NCI-H2029 (cell line): ENCODE measurements at regions not wholly inside any gene's neighbourhood (a gene's known extent, or its start where the extent isn't known, plus 50 kb on each side); places are given as distances from the start of the nearest gene placed in this dataset.

Experiments used
- DNase-seq: peaks from one replicate; lab custom pipeline; 2025; lab: John Stamatoyannopoulos, UW

- DNase-seq = no peak
Measured at GRCh38 chr14:87161502-87161901, 831.5 kb downstream of the GALC start.

DNA sequence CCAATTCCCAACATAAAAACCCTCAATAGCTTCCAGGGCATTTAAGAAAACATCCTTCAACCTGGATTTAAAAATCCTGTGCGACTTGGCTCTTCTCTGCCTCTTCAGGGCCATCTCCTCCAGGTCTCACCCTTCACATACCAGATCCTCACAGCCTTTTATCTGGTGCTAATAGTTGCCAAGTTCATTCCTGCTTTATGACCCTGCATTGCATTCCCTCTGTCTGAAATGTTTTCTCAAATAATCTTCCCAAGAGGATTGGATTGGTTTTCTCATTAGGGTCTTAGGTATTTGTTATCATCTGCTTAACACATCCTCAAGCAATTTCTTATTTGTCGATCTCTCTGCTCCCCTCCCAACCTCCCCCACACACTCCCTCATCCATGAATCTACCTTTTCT lies 832.0 kb downstream of the GALC start:
- no peak for DNase-seq

DNA sequence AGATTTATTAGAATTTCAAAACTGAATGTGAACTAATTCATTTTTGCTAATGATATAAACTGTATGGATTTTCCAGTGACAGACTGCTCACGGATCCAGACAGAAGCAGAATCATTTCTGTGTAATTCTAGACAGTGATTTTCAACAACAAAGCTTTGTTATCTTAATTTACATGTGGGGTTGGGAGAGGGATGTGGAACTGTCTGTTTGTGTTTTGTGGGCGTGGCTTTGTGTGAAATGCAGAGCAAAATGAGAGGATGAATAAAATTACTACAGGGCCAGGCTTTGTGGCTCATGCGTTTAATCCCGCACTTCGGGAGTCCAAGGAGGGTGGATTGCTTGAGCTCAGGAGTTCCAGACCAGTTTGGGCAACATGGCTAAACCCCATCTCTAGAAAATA lies 834.7 kb downstream of the GALC start:
- no peak for DNase-seq

- DNase-seq = no peak
Measured at GRCh38 chr14:87156878-87157277, 836.1 kb downstream of the GALC start.

- no peak for DNase-seq
Measured at GRCh38 chr14:87155856-87156488, 837.0 kb downstream of the GALC start.

- DNase-seq = no peak
Measured at GRCh38 chr14:87153901-87154300, 839.1 kb downstream of the GALC start.

GRCh38 chr14:87153391-87153790 lies 839.6 kb downstream of the GALC start:
- DNase-seq = no peak

- DNase-seq = no peak
Measured at GRCh38 chr14:87152693-87153092, 840.3 kb downstream of the GALC start.

- DNase-seq = no peak
Measured at GRCh38 chr14:87149583-87150354, 843.2 kb downstream of the GALC start.

DNA sequence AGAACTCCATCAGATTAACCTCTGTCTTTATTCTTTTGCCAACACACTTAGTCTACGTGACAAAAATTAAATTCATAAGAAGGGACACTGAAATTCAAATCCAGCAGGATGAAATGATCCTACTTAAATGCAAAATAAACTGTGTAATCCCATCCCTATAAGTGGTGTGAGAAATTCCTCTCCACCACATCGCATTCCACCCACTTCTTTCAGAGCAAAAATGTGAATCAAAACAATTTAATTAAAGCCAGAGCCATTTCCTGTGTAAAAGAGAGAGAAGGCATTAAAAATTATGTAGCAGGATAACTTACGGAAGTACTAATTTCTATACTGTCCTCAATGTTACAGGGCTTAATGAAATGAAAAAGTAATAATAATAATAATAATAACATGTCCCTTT lies 844.3 kb downstream of the GALC start:
- DNase-seq = no peak

- DNase-seq = no peak
Measured at GRCh38 chr14:87142551-87143211, 850.3 kb downstream of the GALC start.

- no peak for DNase-seq
Measured at GRCh38 chr14:87141801-87142200, 851.2 kb downstream of the GALC start.

DNA sequence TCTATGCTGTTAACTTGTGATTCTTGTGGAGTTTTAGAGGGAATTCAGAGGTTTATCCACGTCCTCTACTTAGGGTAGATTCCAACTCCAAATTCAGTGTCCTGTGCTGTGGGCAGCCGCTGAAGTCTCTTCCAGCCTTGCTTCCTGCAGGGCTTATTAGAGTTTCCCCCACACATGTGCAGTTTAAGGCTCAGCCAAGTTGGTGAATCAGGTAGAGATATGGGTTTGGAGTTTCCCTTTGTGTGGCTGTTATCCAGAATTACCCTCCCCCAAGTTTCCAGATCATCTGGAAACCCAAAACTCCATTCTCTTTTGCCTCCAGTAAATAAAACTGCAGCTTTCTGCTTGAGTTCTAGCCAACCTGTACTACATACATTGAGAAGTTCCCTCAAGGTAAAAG lies 853.7 kb downstream of the GALC start:
- DNase-seq = no peak

DNA sequence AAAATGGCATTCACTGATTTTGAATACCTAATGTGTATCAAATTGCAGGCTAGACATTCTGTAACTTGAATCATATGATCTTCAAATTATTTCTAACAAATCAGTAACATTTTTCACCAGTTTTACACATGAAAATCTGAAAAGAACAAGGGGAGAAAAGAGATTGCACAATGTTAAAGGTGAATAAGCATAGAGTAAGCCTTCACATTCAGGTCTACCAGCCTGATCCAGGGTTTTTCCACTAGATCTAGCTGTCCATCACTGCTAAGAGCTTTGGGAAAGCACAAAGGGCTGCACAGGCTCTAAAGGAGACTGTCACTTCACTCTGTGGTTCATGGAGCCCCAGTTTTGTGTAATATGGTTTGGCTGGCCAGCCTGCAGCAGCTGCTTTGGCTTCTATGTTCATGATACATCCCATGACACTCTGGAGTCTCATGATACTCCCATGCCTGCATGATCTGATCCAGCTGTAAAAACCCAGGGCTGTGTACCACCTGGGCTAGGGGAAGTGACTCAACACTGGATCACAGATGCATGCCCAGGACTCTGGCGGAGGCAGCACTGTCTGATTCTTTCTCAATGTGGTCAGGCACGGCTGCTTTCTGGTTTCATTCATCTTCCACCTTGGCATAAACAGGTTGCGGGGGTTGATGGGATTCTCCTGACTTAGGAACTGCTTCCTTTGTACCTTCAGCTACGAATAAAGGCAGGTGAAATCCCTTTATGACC lies 859.7 kb downstream of the GALC start:
- no peak for DNase-seq

DNA sequence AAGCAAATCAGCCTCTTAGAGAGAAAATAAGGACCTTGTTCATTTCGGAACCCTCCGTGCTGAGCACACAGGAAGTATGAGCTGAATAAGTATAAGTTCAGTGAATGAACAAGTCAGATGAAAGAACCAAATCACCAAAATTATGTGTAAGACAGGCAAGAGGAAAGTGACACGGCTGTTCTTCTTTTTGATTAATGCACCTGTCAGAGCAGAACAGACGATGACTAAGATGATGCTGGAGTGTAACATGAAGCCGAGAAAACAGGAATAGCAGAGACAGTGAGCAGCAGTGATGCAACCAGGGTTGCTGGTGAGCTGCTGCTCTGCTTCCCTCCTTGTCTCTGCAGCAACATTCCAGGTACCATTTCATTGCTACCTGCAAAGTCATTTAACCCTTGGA lies 861.1 kb downstream of the GALC start:
- DNase-seq = no peak

DNA sequence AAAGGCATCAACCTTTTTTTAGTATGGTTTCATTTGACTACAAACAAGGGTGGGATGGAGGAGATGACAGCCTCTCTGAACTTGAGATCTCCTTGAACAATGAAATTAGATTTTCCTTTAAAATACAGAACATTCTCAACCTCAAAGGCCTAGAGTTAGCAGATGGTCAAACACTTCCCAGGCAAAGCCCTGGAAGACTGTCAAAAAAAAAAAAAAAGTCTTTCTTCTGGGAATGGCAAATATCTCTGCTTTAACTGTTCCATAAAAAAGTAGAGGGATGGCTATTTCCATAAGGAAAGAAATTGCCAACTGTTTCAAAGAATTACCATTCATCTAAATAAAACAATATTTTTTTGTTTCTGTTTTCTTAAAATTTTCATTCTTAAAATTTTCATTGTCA lies 870.8 kb downstream of the GALC start:
- DNase-seq = no peak

DNA sequence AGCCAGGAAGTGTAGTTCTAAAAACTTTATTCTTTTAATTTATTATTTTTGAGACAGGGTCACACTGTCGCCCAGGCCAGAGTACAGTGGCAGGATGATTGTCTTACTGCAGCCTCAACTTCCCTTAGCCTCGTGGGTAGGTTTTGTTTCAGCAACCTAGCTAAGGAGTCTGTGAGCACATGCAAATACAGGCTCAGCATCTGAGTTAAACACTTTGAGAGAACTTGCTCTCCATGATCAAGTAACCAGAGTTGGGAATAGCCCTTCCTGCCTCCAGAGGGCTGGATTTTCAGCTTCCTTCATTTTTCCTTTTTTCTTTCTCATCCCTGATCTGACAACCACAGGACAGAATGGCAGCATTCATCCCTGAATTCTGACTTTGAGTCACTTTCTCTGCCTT lies 871.3 kb downstream of the GALC start:
- no peak for DNase-seq

GRCh38 chr14:87115234-87115633 lies 877.7 kb downstream of the GALC start:
- no peak for DNase-seq

- DNase-seq = no peak
Measured at GRCh38 chr14:87113286-87113685, 879.7 kb downstream of the GALC start.

- no peak for DNase-seq
Measured at GRCh38 chr14:87111741-87112140, 881.2 kb downstream of the GALC start.

DNA sequence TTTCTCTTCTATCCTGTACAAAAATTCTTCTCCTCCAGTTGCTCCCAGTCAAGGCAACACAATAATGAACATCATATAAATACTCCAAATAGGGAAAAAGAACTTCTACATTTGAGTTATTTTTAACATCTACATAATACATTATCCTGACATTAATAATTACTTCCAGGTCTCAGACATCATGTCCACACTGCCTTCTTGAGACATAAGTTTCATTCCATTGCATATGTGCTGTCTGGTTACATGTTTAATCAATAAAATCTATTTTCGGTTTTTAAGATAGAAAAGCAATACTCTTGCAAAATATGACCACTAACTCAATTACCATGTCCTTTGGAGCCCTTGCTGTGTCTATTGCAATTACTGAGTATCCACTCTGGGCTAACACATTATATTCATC lies 881.9 kb downstream of the GALC start:
- DNase-seq = no peak

GRCh38 chr14:87109271-87109670 lies 883.7 kb downstream of the GALC start:
- no peak for DNase-seq

DNA sequence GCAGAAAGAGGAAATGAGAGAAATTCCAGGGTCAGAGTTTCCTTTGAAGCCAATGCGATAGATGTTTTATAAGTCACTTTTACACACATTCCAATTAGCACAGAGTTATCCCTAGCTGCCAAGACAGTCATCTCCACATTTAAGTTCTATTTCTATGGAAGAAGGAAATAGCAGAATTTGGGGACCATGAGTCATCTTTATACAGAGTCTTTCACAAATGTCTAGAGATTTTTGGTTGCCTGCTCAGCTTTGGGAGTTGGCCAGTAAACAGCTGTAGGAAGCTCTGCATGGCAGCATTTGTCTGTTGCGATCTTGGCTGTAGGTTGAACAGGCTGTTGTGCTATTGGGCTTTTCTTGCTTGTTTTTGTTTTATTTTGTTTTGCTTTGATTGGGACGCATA lies 884.3 kb downstream of the GALC start:
- no peak for DNase-seq
